ENCODE measurements at regions not wholly inside any gene's neighbourhood (a gene's known extent, or its start where the extent isn't known, plus 50 kb on each side); places are given as distances from the start of the nearest gene placed in this dataset.

DNA sequence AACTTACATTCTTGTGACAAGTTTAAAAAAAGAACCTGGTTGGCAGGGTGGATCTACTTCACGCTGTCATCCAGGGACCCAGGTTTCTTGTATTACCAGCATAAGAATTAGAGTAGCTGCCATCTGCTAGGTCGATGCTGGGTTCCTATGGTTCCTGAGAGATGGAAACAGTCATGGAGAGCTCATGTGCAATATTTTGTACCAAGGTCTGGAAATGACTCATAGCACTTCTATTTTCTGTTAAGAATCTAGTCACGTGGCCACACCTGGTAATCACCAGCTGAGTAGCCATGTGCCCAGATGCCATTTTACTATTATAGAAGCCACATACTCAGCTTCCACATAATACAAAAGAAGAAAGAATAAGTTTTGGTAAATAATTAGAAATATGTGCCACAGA, 171.3 kb downstream of the CD83 start:
- TF ChIP-seq, protein P1, sequence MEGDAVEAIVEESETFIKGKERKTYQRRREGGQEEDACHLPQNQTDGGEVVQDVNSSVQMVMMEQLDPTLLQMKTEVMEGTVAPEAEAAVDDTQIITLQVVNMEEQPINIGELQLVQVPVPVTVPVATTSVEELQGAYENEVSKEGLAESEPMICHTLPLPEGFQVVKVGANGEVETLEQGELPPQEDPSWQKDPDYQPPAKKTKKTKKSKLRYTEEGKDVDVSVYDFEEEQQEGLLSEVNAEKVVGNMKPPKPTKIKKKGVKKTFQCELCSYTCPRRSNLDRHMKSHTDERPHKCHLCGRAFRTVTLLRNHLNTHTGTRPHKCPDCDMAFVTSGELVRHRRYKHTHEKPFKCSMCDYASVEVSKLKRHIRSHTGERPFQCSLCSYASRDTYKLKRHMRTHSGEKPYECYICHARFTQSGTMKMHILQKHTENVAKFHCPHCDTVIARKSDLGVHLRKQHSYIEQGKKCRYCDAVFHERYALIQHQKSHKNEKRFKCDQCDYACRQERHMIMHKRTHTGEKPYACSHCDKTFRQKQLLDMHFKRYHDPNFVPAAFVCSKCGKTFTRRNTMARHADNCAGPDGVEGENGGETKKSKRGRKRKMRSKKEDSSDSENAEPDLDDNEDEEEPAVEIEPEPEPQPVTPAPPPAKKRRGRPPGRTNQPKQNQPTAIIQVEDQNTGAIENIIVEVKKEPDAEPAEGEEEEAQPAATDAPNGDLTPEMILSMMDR (IDR thresholded peaks at IDR 0.05; ENCODE audit: insufficient read depth, low read length, poor library complexity, severe bottlenecking) = no peak
- no peak for TF ChIP-seq EZH2phosphoT487 (conservative IDR thresholded peaks at IDR 0.05; ENCODE audit: low read length)
